ENCODE measurements at regions not wholly inside any gene's neighbourhood (a gene's known extent, or its start where the extent isn't known, plus 50 kb on each side); places are given as distances from the start of the nearest gene placed in this dataset.

DNA sequence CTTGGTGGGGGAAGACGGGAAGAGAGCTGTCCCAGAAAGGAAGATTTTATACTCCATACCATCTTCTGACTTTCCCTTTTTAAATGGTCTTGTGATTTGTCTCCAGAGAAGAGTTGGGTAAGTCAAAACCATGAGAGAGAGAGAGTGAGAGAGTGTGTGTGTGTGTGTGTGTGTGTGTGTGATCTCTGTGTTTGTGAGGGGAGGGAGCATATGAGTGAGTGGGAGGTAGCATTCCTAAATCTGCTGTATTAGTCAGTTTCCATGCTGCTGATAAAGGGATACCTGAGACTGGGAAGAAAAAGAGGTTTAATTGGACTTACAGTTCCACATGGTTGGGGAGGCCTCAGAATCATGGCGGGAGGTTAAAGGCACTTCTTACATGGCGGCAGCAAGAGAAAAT is 102.0 kb upstream of the VANGL1 start:
- no peak overlapping the region for H2BK120ac ChIP-seq (ENCODE audit: low read depth, low read length, poor library complexity, severe bottlenecking)
- H3K27ac ChIP-seq (ENCODE audit: insufficient read length, low read depth, low read length), result no peak overlapping the region
- H2BK20ac ChIP-seq (ENCODE audit: low read depth, low read length, poor library complexity, severe bottlenecking), result no peak overlapping the region
- H3K4me2 ChIP-seq (ENCODE audit: insufficient read depth, insufficient read length, low read length), result no peak overlapping the region
- Mint-ChIP-seq H3K36me3 (ENCODE audit: insufficient read depth in 1 of 3, low read depth in 3 of 3) (peaks cover 0 to 3% (median 0%) of the 10 kb centered on the region in 3 experiments; a peak in 1 of 7 replicates), H3K27ac (no peak overlapping the region), H3K4me1 (peaks cover 0 to 3% of the 10 kb centered on the region in 2 experiments; a peak in 1 of 4 replicates), H3K9me3 (no peaks in the 10 kb centered on the region; a peak in 3 of 5 replicates), H3K4me3 (no peak overlapping the region), H3K27me3 (ENCODE audit: low read depth) (peaks cover 4% of the 10 kb centered on the region; the same call in 1 of the 2 replicates)
- no peak overlapping the region for H2BK15ac ChIP-seq (ENCODE audit: low read depth, low read length)
- H3K79me2 ChIP-seq (ENCODE audit: insufficient read depth, low read length), result no peaks in the 10 kb centered on the region
- no peak overlapping the region for H3K4ac ChIP-seq (ENCODE audit: low read depth, low read length)
- H3K23ac ChIP-seq (ENCODE audit: insufficient read length, low read depth, low read length), result no peak overlapping the region
- no peak overlapping the region for H2AFZ ChIP-seq (ENCODE audit: low read length)
- no peak overlapping the region for H2BK12ac ChIP-seq (ENCODE audit: insufficient read length, low read depth, low read length)
- H4K91ac ChIP-seq (ENCODE audit: insufficient read length, low read depth, low read length), result no peak overlapping the region
- no peaks in the 10 kb centered on the region for H3K9me3 ChIP-seq (ENCODE audit: control insufficient read depth, low read depth, low read length)
- DNase-seq, result no peak
- no peak overlapping the region for H3K9ac ChIP-seq (ENCODE audit: extremely low read depth, insufficient read length, low read length)
- H3K4me1 ChIP-seq (ENCODE audit: insufficient read depth, low read length), result no peaks in the 10 kb centered on the region
- no peak overlapping the region for H2BK5ac ChIP-seq (ENCODE audit: insufficient read length, low read length)
- H3K18ac ChIP-seq (ENCODE audit: insufficient read length, low read depth, low read length), result no peak overlapping the region
- no peak overlapping the region for H2AK5ac ChIP-seq (ENCODE audit: insufficient read length, low read length)
- no peaks in the 10 kb centered on the region for H3K79me1 ChIP-seq (ENCODE audit: insufficient read depth, low read depth, low read length, poor library complexity, severe bottlenecking)
- H3K23me2 ChIP-seq (ENCODE audit: insufficient read length, low read depth, low read length, poor library complexity, severe bottlenecking), result no peaks in the 10 kb centered on the region
- no CpG with 5 or more reads among the region's 3 CpGs for WGBS (ENCODE audit: extremely low coverage, insufficient read length, low lambda C conversion rate)
- no peak overlapping the region for H3T11ph ChIP-seq (ENCODE audit: low read length)
- H4K8ac ChIP-seq (replicated peaks; ENCODE audit: insufficient read length, low read depth, low read length), result no peak overlapping the region
- H4K20me1 ChIP-seq (ENCODE audit: control insufficient read depth, insufficient read depth, insufficient read length), result no peaks in the 10 kb centered on the region
- H3K56ac ChIP-seq (ENCODE audit: insufficient read length, low read depth, low read length), result no peak overlapping the region
- TF ChIP-seq, protein P1, sequence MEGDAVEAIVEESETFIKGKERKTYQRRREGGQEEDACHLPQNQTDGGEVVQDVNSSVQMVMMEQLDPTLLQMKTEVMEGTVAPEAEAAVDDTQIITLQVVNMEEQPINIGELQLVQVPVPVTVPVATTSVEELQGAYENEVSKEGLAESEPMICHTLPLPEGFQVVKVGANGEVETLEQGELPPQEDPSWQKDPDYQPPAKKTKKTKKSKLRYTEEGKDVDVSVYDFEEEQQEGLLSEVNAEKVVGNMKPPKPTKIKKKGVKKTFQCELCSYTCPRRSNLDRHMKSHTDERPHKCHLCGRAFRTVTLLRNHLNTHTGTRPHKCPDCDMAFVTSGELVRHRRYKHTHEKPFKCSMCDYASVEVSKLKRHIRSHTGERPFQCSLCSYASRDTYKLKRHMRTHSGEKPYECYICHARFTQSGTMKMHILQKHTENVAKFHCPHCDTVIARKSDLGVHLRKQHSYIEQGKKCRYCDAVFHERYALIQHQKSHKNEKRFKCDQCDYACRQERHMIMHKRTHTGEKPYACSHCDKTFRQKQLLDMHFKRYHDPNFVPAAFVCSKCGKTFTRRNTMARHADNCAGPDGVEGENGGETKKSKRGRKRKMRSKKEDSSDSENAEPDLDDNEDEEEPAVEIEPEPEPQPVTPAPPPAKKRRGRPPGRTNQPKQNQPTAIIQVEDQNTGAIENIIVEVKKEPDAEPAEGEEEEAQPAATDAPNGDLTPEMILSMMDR (conservative IDR thresholded peaks at IDR 0.05), result no peak
- no peak overlapping the region for H4K5ac ChIP-seq (ENCODE audit: insufficient read length, low read depth, low read length)
- no peaks in the 10 kb centered on the region; the same call in 1 of the 2 replicates for H3K27me3 ChIP-seq (ENCODE audit: insufficient read depth, low read length)
- H3K14ac ChIP-seq (ENCODE audit: insufficient read depth, low read length), result no peak overlapping the region

Data from H9 (cell line).